ENCODE measurements at regions not wholly inside any gene's neighbourhood (a gene's known extent, or its start where the extent isn't known, plus 50 kb on each side); places are given as distances from the start of the nearest gene placed in this dataset.

- ATAC-seq (ENCODE audit: low read depth), result no peak
- no peaks in the 10 kb centered on the region for H3K27me3 ChIP-seq (ENCODE audit: insufficient read depth, poor library complexity, severe bottlenecking)
- H3K9me3 ChIP-seq (ENCODE audit: severe bottlenecking), result no peaks in the 10 kb centered on the region
- DNase-seq (ENCODE audit: low spot score), result no peak
- TF ChIP-seq, protein P1, sequence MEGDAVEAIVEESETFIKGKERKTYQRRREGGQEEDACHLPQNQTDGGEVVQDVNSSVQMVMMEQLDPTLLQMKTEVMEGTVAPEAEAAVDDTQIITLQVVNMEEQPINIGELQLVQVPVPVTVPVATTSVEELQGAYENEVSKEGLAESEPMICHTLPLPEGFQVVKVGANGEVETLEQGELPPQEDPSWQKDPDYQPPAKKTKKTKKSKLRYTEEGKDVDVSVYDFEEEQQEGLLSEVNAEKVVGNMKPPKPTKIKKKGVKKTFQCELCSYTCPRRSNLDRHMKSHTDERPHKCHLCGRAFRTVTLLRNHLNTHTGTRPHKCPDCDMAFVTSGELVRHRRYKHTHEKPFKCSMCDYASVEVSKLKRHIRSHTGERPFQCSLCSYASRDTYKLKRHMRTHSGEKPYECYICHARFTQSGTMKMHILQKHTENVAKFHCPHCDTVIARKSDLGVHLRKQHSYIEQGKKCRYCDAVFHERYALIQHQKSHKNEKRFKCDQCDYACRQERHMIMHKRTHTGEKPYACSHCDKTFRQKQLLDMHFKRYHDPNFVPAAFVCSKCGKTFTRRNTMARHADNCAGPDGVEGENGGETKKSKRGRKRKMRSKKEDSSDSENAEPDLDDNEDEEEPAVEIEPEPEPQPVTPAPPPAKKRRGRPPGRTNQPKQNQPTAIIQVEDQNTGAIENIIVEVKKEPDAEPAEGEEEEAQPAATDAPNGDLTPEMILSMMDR (IDR thresholded peaks at IDR 0.05; ENCODE audit: poor library complexity, severe bottlenecking), result no peak
- H3K4me1 ChIP-seq (ENCODE audit: insufficient read depth, poor library complexity, severe bottlenecking), result no peaks in the 10 kb centered on the region
- H3K4me3 ChIP-seq (ENCODE audit: severe bottlenecking), result no peak overlapping the region
- H3K36me3 ChIP-seq (ENCODE audit: low read depth), result no peaks in the 10 kb centered on the region
- H3K27ac ChIP-seq (ENCODE audit: poor library complexity, severe bottlenecking), result no peak overlapping the region
Measured at GRCh38 chr9:134525070-134525815, 116.4 kb upstream of the COL5A1 start.

DNA sequence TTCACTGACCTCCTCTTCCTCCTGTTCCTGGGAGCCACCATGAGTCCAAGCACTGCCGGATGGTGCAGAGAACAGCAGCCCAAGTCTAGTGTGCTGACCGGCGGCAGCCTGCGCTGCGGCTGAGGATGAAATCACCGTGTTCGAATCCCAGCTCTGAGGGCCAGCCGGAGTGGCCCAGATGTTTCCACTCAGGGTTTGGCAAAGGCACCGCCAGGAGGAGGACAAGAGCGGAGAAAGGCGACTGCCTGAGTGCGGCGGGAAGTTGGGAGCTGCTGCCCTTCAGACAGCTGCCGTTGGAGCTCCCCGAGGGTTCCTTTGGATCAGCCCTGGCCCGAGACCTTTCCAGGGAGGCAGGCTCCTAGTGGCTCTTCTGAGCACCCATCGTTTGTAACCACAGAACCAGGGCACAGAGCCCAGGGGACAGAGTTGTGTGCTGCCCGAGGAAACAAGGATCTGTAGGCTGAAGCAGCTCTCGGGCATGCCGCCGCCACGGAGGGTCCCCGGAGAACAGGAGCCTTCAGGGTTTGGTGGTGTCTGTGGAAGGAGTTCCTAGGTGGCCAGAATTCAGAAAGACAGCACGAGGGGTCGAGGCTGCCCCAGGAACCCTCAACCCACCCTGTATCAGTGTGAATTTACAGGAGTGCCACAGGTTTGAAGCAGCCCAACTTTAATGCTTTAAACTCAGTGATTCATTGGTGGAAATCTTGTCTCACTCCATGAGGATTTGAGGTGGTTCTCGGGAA is 115.6 kb upstream of the COL5A1 start:
- DNase-seq (ENCODE audit: low spot score) (no peak), ATAC-seq (ENCODE audit: low read depth) (no peak)
- no peaks in the 10 kb centered on the region for H3K4me1 ChIP-seq (ENCODE audit: insufficient read depth, poor library complexity, severe bottlenecking)
- TF ChIP-seq, protein P1 (IDR thresholded peaks at IDR 0.05; ENCODE audit: poor library complexity, severe bottlenecking), result no peak
- H3K27me3 ChIP-seq (ENCODE audit: insufficient read depth, poor library complexity, severe bottlenecking), result no peaks in the 10 kb centered on the region
- H3K4me3 ChIP-seq (ENCODE audit: severe bottlenecking), result no peak overlapping the region
- no peak overlapping the region for H3K27ac ChIP-seq (ENCODE audit: poor library complexity, severe bottlenecking)
- H3K36me3 ChIP-seq (ENCODE audit: low read depth), result no peaks in the 10 kb centered on the region
- no peaks in the 10 kb centered on the region for H3K9me3 ChIP-seq (ENCODE audit: severe bottlenecking)

DNA sequence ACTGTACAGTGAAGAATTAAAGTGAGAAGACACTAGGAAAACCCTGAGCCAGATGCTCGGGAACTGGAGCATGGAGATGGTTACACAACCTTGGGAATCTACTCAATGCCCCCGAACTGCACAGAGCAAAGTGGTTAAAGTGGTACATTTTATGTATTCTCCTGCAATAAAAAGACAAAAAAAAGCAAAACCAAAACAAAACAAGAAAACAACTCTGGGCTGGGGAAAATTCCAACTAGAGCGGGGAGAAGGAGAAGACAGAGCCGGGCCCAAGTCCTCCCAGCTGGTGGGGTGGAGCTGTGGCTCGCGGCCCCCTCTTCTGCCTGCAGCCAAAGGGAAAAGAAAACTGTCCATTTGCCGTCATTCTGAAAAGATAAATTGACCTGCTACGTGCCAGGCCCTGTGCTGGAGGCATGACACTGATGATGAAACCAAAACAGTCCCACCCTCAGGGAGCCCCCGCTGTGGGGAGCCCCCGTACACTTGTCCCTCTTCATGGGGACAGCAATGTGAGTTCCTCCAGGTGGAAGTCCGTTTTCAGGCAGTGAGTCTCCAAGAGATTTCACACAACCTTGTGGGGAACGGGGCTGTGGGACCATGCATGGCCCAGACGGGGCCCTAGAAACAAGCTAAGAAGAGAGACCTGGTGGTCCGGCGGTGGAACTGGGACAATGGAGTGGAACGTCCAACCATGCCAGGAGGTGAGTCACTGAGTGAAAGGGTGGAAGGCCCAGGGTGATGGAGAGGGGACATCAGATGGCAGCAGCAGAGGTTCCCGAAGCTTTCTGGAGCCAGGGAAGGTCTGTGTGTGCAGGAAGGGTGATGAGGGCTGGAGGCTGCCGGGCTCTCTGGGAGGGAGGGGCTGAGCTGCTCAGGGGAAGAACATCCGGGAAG is 114.8 kb upstream of the COL5A1 start:
- no peaks in the 10 kb centered on the region for H3K4me1 ChIP-seq (ENCODE audit: insufficient read depth, poor library complexity, severe bottlenecking)
- H3K27ac ChIP-seq (ENCODE audit: poor library complexity, severe bottlenecking), result no peak overlapping the region
- no peaks in the 10 kb centered on the region for H3K27me3 ChIP-seq (ENCODE audit: insufficient read depth, poor library complexity, severe bottlenecking)
- ATAC-seq (ENCODE audit: low read depth) (no peak), DNase-seq (ENCODE audit: low spot score) (no peak)
- no peak overlapping the region for H3K4me3 ChIP-seq (ENCODE audit: severe bottlenecking)
- no peaks in the 10 kb centered on the region for H3K36me3 ChIP-seq (ENCODE audit: low read depth)
- TF ChIP-seq, protein P1 (IDR thresholded peaks at IDR 0.05; ENCODE audit: poor library complexity, severe bottlenecking), result no peak
- H3K9me3 ChIP-seq (ENCODE audit: severe bottlenecking), result no peaks in the 10 kb centered on the region

GRCh38 chr9:134530724-134531123 is 110.9 kb upstream of the COL5A1 start:
- ATAC-seq (ENCODE audit: low read depth), result no peak
- TF ChIP-seq, protein P1 (IDR thresholded peaks at IDR 0.05; ENCODE audit: poor library complexity, severe bottlenecking), result no peak
- H3K27ac ChIP-seq (ENCODE audit: poor library complexity, severe bottlenecking), result no peak overlapping the region
- no peaks in the 10 kb centered on the region for H3K27me3 ChIP-seq (ENCODE audit: insufficient read depth, poor library complexity, severe bottlenecking)
- H3K4me3 ChIP-seq (ENCODE audit: severe bottlenecking), result no peak overlapping the region
- no peak for DNase-seq (ENCODE audit: low spot score)
- no peaks in the 10 kb centered on the region for H3K9me3 ChIP-seq (ENCODE audit: severe bottlenecking)
- H3K36me3 ChIP-seq (ENCODE audit: low read depth), result no peaks in the 10 kb centered on the region
- H3K4me1 ChIP-seq (ENCODE audit: insufficient read depth, poor library complexity, severe bottlenecking), result no peaks in the 10 kb centered on the region
